ENCODE measurements at regions not wholly inside any gene's neighbourhood (a gene's known extent, or its start where the extent isn't known, plus 50 kb on each side); places are given as distances from the start of the nearest gene placed in this dataset.

DNA sequence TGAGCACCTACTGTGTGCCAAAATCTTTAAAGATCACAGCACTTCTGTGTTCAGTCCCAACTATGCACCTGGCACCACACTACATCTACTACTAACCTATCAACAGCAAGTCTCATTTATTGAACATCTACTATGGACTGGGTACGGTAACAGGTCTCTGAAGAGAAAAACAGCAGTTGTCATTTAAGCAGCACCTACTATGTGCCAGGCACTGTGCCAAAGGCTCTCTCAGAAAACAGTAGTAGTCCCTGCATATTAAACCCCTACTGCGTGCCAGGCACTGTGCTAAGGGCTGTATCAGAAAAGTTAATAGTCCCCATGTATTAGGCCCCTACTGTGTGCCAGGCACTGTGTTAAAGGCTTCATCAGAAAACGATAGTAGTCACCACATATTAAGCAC is 106.2 kb downstream of the PTPRS start:
- no peak for DNase-seq

DNA sequence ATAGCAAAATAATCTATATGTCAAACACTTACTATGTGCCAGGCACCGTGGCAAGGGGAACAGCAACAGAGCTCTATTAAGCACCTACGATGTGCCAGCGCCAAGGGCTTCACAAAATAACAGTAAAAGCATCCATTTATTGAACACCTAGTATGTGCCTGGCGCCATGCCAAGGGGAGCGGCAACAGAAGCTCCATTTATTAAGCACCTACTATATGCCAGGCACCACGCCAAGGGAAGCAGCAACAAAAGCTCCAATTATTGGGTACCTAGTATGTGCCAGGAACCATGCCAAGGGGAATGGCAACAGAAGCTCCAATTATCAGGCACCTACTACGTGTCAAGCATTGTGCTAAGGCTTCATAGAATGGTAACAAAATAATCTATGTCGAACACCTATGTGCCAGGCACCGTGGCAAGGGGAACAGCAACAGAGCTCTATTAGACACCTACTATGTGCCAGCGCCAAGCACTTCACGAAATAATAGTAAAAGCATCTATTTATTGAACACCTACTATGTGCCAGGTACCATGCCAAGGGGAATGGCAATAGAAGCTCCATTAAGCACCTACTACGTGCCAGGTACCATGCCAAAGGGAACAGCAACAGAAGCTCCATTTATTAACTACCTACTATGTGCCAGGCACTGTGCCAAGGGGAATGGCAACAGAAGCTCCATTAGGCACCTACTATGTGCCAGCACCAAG is 107.7 kb downstream of the PTPRS start:
- DNase-seq: no peak

DNA sequence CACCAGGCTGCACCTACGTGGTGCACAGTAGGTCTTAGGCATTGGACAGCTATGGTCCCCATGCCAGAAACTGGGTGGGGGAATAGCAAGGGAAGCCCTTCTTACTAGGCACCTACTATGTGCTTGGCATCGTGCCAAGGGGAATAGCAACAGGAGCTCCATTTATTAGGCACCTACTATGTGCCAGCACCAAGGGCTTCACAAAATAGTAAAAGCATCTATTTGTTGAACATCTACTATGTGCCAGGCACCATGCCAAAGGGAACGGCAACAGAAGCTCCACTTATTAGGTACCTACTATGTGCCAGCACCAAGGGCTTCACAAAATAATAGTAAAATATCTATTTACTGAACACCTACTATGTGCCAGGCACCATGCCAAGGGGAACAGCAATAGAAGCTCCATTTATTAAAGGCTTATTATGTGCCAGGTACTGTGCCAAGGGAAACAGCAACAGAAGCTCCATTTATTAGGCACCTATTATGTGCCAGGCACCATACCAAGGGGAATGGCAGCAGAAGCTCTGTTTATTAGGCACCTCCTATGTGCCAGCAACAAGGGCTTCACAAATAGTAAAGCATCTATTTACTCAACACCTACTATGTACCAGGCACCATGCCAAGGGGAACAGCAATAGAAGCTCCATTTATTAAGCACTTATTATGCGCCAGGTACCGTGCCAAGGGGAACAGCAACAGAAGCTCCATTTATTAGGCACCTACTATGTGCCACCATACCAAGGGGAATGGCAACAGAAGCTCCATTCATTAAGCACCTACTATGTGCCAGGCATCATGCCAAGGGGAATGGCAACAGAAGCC is 108.5 kb downstream of the PTPRS start:
- no peak for DNase-seq

DNA sequence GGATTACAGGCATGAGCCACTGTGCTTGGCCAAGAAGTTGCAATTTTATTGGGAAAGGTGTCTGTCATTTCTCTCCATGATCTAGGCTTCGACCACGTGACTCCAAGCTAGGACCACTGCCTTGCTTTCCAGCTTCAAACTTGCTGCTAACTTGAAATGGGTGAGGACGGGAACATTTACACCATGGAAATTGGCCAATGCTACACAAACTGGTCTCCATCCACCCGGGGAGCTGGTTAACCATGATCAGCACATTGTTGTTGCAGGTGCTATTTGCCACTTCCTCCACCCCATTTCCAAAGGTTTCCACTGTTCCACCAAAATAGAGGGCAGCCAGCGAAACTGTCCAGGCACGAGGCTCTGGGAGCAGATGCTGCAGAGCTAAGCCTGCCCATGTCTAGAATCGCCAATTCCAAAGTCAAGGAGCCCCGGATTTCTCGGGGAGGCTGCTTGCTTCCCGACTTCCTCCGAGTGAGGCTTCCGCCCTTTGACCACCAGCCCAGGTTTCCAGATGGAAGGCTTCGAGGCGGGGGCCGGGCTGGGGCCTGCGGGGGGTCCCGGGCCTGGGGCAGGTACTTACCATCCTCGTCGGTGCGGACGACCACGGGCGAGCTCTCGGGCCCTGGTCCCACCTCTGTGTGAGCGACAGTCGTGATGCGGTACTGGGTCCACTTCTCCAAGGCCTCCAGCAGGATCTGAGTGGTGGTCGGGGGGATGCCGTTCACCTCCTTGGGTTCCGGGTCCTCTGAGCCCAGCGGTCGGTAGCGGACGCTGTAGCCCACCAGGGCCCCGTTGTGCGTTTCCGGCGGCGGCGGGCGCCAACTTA is 109.7 kb downstream of the PTPRS start:
- no peak for DNase-seq

DNA sequence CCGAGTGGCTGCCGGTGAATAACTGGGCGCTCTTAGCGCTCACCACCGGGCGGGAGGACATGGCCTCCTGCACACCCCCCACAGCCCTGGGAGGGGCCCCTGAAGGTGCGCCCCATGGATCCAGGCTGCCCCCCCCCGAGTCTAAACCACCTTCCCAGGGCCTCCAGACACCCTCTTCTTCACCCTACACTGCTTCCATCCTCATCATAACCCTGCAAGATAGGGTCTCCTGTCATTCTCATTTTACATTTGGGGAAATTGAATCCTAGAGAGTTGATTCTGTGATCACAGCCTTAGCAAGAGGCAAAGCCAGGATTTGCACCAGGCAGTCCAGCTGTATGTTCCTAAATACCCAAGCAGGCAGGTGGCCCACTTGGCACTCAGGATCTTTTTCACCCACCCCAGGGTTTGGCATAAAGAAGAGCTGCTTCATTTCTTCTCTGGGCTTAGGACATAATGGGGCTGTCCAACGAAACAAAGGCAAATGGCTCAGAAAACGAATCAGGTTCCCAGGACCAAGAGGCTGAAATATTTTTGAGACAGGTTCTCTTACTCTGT is 110.8 kb downstream of the PTPRS start:
- no peak for DNase-seq

DNA sequence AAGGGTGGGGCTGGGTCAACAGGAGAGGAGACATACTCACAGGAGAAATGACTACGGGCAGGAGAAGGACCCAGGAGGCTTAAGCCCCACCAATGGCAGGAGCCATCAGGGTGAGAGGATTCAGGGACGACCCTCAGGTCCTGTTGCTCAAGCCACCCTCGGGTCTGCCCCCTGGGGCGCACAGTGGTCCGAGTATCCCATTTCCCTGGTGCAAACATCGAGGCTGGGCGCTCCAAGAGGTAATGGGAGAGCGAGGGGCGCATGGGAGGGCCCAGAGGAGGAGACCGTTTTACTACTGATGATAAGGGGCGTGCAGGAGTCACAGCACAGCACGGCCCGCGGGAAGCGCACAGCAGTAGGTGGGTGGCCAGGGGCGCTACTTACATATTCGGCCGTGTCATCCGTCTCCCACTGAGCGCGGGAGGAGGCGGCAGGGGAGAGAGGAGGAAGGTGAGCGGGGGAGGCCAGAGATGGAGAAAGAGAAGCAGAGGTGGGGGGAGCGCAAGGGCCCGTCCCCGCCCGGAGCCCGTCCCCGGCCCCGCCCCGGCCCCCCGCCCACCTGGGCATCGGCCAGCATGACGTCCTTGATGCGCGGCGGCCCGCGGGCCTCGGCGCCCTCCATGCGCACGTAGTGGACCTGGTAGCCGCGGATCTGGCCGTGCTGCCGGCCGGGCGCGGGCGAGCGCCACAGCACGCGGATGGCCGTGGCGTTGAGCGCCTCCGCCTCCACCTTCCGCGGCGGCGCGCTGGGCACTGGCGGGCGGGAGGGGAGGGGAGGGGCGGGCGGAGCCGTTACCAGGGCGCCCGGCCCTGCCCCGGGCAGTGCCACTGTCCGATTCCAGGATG is 111.5 kb downstream of the PTPRS start:
- DNase-seq: no peak

DNA sequence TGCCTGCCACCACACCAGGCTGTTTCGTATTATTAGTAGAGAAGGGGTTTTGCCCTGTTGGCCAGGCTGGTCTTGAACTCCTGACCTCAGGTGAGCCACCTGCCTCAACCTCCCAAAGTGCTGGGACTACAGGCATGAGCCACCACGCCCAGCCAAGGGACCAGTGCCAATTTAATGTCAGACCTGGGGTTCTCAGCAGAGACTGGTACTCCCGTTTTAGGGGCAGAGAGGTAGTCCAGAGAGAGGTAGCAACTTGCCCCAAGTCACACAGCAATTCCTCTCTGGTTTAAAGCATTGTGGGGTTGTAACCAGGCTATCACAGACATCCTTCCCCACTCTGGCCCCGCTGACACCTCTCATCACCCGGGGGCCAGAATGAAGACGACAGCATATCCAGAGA is 112.1 kb downstream of the PTPRS start:
- no peak for DNase-seq

DNA sequence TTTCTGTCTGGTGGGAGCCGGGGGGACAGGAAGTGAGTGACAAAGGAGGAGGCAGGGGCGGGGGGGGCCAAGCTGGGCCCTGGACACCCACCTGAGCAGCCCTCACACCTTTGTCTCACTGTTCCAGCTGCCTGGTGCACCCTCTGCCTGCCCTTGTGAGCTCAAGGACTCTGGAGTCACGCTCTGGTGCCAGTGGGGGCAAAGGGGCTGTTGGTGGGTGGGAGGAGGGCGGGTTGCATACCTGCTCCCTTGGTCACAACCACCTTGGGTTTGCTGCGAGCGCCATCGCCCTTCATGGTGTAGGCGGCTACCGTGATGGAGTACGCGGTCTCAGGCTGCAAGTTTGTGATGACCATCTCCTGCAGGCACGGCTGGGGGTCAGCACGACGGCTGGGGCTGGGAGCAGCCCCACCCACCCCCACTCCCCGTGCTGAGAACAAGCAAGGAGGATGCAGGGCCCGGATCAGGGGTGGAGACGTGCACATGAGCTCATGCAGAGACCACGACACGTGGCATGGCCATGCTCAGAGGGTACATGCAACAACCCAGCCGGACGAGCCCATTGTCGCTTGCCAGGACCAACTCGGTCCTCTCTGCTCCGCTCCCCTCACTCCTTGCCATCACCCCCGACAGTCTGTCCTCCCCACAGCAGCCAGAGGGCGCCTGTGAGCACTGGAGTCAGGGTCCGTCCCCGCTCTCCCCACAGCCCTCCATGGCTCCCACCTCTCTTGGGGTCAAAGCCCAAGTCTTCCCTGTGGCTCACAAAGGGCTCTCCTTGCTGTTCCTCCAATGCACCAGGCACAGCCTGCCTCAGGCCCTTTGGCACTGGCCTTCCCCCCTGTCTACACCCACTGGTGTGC is 114.9 kb downstream of the PTPRS start:
- peak in 1 of 2 experiments; percentile 6 for DNase-seq

DNA sequence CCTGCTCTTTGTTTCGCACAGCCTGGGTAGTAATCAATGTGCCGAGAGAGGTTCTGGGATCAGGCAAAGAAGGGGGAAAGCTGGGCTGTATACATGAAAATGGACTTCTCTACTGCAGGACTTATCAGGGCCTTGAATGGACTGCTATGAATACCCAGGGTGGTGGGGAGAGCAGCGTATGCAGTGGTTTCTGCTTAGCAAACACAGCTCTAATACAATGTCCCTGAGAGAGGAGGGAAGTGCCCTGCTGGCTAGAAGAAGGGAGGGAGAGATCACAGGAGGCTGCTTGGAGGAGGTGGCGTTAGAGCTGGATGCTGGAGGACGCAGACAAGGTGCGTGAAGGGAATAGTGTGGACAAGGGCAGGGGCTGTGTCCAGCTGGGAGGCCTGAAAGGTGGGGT is 116.1 kb downstream of the PTPRS start:
- DNase-seq: no peak

DNA sequence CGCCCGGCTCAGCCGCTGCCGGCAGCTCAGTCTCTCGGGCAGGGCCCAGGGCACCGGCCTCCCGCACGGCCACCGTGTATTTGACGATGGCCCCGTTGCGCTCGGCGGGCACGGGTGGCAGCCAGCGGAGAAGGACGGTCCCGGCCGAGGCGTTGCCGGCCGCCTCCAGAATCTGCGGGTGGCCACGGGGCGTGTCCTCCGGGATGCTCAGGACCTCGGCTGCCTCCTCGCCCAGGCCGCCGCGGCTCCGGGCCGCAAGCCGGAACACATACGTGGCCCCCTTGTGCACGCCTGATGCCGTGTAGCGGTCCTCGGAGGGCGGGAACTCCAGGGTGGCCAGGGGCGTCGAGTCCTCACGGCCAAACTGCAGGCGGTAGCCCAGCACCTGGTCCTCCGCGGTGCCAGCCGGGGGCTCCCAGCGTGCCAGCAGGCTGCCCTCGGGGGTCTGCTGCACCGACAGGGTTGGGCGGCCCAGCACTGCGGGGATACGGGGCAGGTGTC is 117.7 kb downstream of the PTPRS start:
- DNase-seq: no peak

DNA sequence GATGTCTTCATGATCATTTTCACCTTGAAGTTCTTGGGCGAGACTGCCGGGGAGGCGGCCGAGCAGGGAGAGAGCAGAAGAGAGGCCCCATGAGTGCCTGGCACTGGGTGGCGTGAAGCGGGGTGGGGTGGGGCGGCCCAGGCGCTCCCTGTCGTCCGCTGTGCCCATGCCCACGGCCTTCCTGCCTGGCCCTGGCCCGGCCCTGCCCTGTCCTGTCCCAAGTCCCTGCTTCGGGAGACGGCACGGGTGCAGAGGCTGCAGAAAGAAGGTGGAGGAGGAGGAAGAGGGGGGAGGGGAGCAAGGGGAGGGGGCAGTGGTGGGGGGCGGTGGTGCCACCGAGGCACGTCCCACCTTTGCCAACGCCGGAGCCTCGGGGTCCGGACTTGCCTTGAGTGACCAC is 118.4 kb downstream of the PTPRS start:
- DNase-seq: no peak

DNA sequence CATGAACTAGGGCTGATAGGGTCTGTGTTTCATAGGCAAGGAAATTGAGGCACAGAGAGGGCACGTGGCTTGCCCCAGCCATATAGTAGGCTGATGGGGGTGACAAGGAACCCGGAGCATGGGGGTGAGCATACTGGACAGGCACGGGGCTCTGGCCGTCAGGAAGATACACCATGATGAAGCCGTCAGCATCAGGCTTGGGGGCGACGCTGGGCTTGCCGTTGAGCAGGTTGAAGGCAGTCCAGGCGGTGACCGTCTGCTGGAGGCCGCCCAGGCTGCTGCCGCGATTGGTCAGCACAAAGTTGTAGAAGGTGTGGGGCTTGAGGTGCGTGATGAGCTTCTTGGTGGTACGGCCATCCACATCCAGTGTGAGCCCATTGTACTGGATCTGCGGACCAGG is 119.7 kb downstream of the PTPRS start:
- DNase-seq: no peak

DNA sequence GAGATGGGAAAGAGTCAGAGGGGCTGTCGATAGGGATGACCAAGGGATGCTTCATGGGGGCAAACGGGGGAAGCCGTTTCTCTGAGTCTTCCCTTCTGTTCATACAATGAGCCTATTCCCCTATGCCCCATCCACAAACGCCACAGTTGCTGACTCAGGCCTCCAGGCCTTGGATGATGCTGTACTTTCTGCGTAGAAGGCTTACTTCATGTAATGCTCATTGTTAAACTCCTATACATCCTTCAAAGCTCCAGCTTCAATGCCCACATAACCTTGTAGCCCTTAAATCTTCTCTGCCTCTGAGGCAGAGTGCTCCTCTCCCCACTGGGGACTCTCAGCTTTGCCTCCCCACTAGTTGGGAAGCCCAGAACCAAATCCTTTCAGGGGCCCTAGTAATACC is 120.3 kb downstream of the PTPRS start:
- no peak for DNase-seq

DNA sequence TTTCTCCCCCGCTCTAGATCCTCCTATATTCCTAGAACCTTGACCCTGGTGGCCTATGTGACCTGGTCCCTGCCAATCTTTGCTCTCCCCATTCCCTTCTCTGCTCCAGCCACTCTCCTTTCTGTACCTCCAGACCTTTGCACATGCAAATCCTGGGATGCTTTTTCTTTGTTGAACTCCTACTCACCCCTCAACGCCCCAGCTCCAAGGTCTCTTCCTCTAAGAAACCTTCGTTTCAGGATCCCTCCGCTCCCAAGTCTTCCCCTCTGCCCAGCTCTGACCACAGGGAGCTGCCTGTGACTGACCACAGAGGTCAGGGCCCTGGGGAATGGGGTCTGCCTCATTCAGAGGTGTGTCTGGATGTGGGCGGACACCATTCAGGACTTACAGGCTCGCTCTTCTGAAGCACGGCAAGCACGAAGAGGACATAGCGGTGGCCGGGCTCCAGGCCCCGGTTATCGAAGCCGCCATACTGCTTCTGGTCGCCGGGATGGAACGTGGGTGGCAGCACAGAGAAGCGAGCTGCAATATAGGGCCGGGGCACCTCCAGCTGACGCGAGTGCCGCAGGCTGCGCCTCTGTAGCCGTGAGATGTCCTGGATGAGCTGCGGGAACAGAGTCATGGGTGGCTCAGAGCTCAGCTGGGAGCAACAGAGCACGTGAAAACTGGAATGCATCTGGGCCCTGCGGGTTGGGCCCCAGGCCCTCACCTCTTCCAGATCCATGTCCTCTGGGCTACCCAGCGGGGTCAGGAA is 120.9 kb downstream of the PTPRS start:
- no peak for DNase-seq

DNA sequence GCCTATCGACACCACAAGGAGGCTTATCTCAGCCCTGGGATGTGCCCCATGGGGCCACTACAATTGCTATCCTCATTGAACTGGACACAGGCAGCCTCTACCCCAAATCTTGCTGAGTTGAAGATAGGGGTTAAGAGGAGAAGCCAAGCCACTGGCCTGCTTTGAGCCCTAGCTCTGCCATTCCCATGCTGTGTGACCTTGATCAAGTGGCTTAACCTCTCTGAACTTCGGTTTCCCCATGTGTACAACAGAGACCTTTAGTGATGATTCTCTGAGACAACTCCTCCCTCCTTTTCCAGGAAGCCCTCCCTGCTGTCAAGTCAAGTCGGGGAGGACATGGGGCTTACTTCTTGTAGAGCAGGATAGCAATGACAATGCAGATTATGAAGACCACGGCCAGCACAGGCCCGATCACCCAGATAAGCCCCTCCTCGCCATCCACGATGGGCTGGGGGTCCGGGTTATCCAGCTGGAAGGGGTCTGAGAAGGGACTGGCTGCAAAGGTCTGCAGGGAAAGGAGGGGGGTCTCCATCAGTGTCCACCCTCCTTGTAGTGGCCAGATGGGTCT is 121.6 kb downstream of the PTPRS start:
- no peak for DNase-seq

DNA sequence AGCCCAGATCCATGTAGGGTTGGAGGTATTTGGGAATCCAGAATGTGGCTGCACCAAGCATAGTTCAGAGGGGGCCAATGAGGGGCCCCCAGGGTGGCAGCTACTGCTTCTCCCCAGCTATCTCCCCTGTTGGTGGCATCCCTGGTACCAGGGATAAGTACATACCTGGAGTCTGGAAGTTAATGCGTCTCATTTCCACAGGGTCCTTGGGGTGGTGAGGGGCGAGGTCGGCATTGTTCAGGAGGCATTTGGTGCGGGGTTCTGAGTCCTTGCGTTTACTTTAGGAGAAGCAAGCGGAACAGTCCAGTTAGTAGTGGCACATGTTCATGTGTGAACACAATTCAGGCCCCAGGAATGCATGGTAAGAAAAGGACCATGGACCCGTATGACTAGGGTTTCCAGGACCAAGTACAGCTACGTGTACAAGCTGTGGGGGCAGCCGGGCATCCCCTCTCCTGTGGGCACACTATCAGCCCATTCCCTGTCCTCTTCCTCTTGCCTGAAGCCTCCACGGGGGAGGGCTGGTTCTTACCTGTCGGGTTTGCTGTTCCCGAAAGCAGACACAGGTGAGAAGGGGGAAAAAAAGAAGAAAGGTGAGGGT is 122.3 kb downstream of the PTPRS start:
- no peak for DNase-seq

DNA sequence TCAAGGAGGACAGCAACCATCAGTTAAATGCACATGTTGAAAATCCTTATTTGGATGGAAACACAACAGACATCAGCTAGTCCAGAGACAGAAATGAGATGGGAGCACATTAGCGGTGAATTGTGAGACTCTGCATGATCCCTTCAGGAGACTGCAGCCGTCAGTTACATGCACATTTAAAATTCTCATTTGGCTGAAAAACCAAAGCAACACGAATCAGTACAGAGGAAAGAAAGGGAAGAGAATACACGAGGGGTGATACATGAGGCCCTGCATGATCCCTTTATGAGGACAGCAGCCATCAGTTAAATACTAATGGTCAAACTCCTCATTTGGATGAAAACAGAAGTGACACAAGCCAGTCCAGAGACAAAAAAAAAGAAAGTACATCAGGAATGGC is 123.4 kb downstream of the PTPRS start:
- DNase-seq: no peak

DNA sequence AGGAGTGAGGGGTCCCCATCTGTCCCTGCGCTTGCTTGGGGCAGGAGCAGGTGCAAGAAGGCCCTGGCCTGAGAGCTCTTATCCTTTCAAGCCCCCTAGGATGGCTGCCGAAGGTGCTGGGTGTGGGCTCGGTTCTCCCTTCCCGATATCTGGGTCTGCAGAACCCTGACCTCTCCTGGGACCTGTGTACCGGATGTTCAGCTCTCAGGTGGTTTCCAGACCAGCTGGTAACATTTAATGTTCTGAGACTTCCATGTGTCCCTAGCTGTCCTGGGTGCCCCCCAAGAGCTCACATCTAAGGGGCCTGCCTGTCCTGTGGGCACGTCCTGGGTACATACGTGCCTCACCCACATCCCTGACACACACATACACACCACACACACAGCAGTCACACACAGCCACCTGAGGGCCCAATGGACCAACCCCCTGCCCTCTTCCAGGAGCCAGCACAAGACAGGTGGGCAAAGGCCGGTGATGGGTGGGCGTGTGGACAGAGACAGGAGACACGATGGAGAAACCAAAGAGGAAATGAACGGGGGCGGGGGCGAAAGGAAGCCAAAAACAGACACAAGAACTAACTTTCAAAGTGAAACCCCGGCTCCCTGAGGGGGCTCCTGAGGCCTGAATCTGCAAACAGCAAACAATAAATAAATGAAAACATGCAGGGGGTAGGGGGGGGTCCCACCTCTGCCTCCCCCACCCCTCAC is 124.3 kb downstream of the PTPRS start:
- DNase-seq: no peak

DNA sequence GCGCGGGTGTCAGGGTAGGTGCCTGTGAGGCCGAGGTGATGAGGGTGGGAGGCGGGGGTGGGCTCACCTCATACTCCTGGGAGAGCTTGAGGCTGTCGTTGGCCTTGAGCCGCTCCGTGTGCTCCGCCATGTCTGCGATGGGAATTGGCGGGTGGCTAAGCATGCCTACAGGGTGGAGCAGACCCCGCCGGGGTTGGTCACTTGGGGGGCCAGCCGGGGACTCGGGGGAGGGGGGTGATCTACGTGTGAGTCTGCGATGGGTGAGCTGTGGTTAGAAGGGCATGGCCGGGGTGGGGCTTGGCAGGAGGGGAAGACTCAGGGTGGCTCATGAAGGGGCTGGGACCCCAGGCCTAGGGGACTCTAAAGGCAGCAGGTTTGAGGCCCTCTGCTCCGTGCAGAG is 125.2 kb downstream of the PTPRS start:
- DNase-seq: no peak

All from stimulated activated CD4-positive, alpha-beta T cell treated with anti-CD3 and anti-CD28 coated beads, Interleukin-4, amount 100 ng/mL, for 4 hours (primary cell).